HG02623 (cell line): ENCODE measurements at regions not wholly inside any gene's neighbourhood (a gene's known extent, or its start where the extent isn't known, plus 50 kb on each side); places are given as distances from the start of the nearest gene placed in this dataset.

Source experiments
- ATAC-seq: cut with Tn5 transposase; IDR thresholded peaks from one replicate; pipeline ENCODE4 v1.9.1; 2021; ENCODE audit warnings: moderate library complexity; ENCODE audit not compliant: unreplicated experiment

DNA sequence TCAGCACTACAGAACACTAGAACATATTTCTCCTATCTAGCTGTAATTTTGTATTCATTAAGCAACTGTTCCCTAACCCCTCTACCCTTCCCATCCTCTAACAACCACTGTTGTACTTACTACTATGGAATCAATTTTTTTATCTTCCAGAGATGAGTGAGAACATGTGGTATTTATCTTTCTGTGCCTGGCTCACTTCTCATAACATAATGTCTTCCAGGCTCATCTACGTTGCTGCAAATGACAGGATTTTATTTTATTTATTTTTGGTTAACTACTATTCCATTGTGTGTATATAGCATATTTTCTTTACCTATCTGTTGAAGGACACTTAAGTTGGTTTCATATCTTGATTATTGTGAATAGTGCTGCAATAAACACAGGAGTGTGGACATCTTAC, 200.9 kb upstream of the CHRM2 start:
- no peak for ATAC-seq

GRCh38 chr7:136665878-136666509, 202.5 kb upstream of the CHRM2 start:
- no peak for ATAC-seq

- ATAC-seq: no peak
Observed at GRCh38 chr7:136664537-136664936, 203.9 kb upstream of the CHRM2 start.

- ATAC-seq: no peak
Observed at GRCh38 chr7:136657482-136657921, 210.9 kb upstream of the CHRM2 start.

- ATAC-seq: no peak
Observed at GRCh38 chr7:136656516-136656915, 211.9 kb upstream of the CHRM2 start.

- no peak for ATAC-seq
Observed at GRCh38 chr7:136655414-136655813, 213.0 kb upstream of the CHRM2 start.

- ATAC-seq: no peak
Observed at GRCh38 chr7:136654406-136654805, 214.0 kb upstream of the CHRM2 start.

DNA sequence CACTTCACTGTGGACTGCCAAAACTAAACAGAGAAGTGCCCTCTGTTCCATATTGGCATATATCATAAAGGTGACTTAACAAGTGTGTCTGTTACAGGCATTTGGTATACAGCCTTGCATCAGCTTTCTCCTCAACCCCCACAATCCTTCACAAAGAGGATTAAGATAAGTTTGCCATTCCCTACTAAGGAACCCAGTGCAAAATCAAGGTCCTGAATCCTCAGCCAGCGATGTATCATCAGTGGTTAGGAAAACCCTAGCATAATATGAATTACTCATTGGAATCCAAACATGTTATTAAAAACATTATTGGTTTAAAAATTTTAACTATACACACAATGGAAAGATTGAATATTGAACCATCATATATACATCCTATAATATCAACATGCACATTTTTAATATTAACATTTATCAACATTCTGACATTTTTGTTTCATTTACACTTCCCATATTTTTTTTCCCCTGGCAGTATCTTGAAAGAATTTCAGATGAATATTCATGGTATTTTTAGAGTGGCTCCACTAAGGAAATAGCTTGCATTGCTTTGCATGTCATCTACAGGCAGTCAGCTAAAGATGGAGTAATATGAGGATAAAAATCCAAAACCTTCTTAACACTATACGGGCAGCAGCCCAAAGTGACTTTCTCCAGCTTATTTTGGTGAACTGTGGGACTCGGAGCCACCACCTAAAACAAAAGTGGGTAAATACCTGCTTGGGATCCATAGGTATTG, 215.6 kb upstream of the CHRM2 start:
- ATAC-seq: no peak

DNA sequence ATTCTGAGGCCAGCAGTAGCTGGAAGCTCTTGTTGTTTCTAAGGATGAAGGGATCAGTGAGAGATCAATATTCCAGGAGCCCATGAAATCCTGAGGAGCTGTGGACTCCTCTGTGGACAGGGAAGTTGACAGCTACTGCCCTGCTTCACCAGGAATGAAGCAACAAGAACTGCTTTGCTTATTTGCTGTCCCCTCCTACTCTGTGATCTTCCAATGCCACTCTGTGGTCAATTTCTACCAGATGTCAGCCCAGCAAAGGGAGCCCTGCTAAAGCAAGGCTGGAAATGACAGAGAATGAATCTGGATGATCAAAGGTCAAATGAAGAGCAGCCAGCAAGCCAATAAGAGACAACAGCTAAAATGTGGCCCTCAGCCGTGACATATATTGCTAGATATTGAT, 227.5 kb upstream of the CHRM2 start:
- ATAC-seq: no peak

GRCh38 chr7:136637813-136638212, 230.6 kb upstream of the CHRM2 start:
- ATAC-seq: no peak

- no peak for ATAC-seq
Observed at GRCh38 chr7:136635751-136636150, 232.7 kb upstream of the CHRM2 start.

DNA sequence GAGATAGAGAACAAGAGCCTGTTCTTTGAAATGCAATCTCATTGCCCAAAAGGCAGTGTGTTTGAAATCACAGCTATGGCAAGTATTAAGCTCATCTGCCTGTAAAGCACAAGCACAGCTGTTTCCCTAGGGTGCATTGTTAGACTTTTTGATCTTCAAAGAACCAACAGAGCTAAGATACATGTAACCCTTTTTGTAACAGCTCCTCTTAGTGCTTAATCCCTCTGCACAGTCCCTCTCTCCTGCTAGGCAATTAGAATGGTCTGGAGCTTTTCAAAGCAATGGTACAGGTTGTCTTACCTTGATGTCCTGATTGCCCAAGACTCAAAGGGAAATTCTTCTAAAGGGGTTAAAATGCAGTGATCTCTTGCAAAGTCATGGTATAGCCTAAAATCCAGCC, 249.6 kb upstream of the CHRM2 start:
- no peak for ATAC-seq

GRCh38 chr7:136617176-136617575, 251.3 kb upstream of the CHRM2 start:
- no peak for ATAC-seq

DNA sequence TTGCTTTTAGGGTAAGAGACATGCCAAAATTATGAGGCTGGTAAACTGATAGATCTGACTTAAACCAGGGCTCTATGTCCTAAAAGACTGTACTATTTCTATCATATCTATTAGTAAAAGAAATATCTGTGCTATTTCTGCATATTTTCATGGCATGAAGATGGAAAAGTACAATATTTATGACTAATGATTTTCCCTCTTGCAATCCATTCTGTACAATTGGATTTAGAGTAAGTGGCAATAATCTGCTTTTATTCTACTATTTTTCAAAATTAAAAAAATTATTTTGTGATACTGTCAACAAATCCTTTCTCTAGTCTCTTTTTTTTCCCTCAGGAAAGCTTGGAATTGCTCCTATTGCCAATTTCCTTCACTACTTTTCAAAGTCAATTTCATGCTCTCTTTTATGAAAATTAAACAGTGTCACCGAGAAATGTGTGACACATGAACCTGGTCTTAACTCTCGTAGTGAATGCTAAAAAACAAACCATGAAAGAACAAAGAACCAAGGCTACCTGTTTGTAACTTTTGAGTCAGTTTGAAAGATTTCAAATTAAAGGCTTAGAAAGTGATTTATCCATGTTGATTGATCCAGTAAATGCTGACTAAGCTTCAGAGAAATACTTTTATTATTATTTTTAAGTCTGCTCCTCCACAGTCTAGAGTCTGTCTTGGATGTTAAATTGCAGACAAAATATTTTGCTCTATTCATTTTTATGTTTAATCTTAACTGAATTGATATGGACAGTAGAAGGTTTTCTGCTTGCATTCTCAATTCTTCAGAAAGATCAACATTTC, 262.7 kb upstream of the CHRM2 start:
- no peak for ATAC-seq

DNA sequence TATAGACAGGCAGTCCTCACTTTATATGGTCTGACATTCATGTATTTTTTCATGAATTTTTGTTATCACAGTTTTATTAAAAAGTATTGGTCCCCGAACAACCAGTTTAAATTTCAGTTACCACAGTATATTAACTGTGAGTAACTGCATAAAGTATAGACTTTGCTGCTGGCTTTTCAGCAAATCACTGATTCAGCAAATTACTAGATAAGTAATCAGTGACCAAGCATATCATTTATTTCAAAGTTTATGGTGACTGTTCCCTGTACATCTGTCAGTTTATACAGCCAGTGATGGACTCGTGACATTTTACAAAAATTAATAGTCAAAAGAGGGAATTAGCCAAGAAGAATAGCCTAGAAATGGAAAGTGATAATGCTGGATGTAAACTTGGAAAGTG, 266.7 kb upstream of the CHRM2 start:
- ATAC-seq: no peak

GRCh38 chr7:136600475-136600874, 268.0 kb upstream of the CHRM2 start:
- ATAC-seq: no peak

DNA sequence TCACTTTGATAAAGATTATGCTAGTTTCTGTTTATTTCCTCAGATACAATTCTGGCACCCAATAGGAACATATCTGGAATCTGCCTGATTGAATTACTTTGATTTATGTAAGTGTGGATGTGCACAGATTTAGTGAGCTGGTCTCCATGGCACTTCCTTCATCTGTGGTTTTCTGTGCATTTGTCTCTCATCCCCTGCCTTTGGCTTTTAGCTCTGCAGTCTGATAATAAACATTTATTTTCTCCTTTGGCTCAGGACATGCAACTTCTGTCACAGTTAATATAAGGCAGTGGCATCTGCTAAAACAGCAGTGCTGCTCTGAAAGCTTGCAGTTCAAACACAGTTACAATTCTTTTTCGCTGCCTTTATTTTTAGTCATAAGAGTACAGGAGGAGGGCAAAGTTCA, 273.7 kb upstream of the CHRM2 start:
- no peak for ATAC-seq

GRCh38 chr7:136588216-136588615, 280.2 kb upstream of the CHRM2 start:
- ATAC-seq: no peak

DNA sequence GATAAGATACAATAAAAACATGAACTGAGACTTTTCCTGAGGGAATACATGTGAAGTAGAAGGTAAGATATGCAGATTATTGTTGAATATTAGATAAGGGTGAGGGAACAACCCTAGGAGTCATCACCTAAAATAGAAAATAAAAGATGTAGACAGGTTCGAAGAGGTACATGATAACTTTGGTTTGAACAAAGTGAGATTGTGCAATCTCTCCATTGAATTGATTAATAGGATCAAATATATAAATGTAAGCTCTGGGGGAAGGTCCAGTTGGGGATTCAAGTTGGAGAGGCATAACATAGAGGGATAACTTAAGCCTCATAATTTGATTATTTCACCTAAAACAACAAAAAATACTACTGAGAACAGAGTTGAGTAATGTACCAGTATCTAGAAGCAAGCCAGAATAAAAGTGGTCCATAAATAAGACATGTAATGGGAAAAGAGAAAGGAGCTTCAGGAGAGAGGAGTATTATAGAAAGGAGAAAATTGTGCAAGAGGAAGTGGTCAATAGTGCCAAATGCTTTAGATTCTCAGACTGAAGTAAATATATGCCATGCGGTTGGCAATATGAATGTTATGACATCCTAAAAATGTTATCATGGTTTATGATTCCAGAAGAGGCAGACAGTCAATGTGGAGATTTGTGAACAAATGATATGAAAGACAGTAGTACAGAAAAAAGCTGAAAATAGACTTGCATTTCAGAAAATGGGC, 282.3 kb upstream of the CHRM2 start:
- ATAC-seq: no peak

DNA sequence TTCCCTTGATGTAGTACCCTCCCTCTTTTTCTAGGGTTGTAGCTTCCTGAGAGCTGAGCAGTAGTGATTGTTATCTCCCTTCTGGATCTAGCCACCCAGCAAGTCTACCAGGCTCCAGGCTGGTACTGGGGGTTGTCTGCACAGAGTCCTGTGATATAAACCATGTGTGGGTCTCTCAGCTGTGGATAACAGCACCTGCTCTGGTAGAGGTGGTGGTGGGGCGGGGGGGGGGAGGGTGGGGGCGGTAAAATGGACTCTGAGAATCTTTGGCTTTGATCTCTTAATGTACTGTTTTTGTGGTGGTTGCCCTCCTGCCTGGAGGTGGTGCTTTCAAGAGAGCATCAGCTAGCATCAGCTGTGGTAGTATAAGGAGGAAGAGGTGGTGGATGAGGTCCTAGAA, 302.0 kb upstream of the CHRM2 start:
- ATAC-seq: no peak

DNA sequence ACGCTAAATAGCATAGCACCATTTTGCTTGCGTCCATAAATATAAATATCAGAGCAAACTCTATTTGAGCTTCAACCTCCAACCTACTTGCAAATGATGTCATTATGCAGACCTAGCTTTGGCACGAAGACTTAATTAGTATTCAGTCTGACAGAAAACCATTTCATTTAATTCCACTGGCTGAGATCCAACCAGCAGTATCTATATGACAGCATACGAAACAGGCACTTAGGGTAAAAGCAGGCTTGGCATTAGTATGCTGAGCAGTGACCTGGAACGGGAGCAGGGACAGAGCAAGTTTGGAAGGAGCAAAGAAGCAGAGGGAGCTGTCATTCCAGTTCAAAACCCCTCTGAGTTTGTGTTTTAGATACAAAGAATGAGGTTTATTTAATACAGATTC, 312.5 kb upstream of the CHRM2 start:
- no peak for ATAC-seq
